ENCODE measurements at regions not wholly inside any gene's neighbourhood (a gene's known extent, or its start where the extent isn't known, plus 50 kb on each side); places are given as distances from the start of the nearest gene placed in this dataset.

GRCh38 chr6:81511423-81511822, 241.1 kb downstream of the TENT5A start:
- intact Hi-C loops (cut with micrococcal nuclease), result no loop called here
- RAD21 ChIA-PET (ENCODE audit: low non-redundant PET in 1 of 2, low total read pairs in 2 of 2, uncharacterized antibody in 2 of 2, unreplicated experiment in 2 of 2), result no interaction called here

More at GRCh38 chr6:81511423-81511822, 241.1 kb downstream of the TENT5A start:
- Histone ChIP-seq H2AFZ (ENCODE audit: low read depth, low read length, poor library complexity, severe bottlenecking) (no peak overlapping the region), H3K4me2 (ENCODE audit: low read length) (no peak overlapping the region), H3K4me1 (ENCODE audit: control insufficient read depth in 1 of 2, insufficient read depth in 2 of 2, low read length in 2 of 2) (no peaks in the 10 kb centered on the region), H3K9ac (ENCODE audit: low read length) (no peak overlapping the region), H4K20me1 (ENCODE audit: insufficient read depth) (no peaks in the 10 kb centered on the region), H3K9me2 (ENCODE audit: insufficient read depth) (no peaks in the 10 kb centered on the region), H3K4me3 (replicated peaks in 1 of 2; ENCODE audit: low read depth in 1 of 2, low read length in 2 of 2) (no peak overlapping the region), H3K79me2 (ENCODE audit: insufficient read depth, low read length) (no peaks in the 10 kb centered on the region), H3K9me3 (ENCODE audit: control insufficient read depth in 1 of 2, insufficient read depth in 1 of 2, low read depth in 1 of 2, low read length in 2 of 2) (no peaks in the 10 kb centered on the region), H3K36me3 (ENCODE audit: control insufficient read depth in 1 of 2, insufficient read depth in 2 of 2, low read length in 2 of 2) (no peaks in the 10 kb centered on the region), H3K27ac (ENCODE audit: low read depth, low read length) (no peak overlapping the region), H3K27me3 (ENCODE audit: insufficient read depth, low read length) (no peaks in the 10 kb centered on the region)
- ChIA-PET POLR2A (no interaction called here), CTCF (no interaction called here)
- DNase-seq (ENCODE audit: low read depth, low spot score) (no peak), ATAC-seq (no peak)
- TF ChIP-seq SRF (IDR thresholded peaks at IDR 0.05; ENCODE audit: low read depth) (no peak), CTCF (IDR thresholded peaks at IDR 0.05 in 2 of 3, conservative IDR thresholded peaks at IDR 0.05 in 1 of 3; ENCODE audit: borderline replicate concordance in 1 of 3, insufficient read depth in 1 of 3, low read depth in 2 of 3, low read length in 2 of 3) (no peak), EGR1 (IDR thresholded peaks at IDR 0.05; ENCODE audit: low read depth) (no peak), RAD21 (IDR thresholded peaks at IDR 0.05; ENCODE audit: low read depth) (no peak), JUND (IDR thresholded peaks at IDR 0.05) (no peak), ZBTB33 (IDR thresholded peaks at IDR 0.05; ENCODE audit: extremely low read depth, insufficient replicate concordance, low read length) (no peak), SIN3A (IDR thresholded peaks at IDR 0.05; ENCODE audit: low read depth) (no peak), ZFX (IDR thresholded peaks at IDR 0.05) (no peak), EZH2 (IDR thresholded peaks at IDR 0.05) (no peak), CBX3 (IDR thresholded peaks at IDR 0.05; ENCODE audit: low read depth) (no peak), POLR2AphosphoS5 (IDR thresholded peaks at IDR 0.05; ENCODE audit: low read depth, low read length) (no peak), REST (IDR thresholded peaks at IDR 0.05; ENCODE audit: low read depth) (no peak), FOSL1 (IDR thresholded peaks at IDR 0.05; ENCODE audit: low read depth) (no peak)
- BruUV-seq (replicated peaks), result no TSS peak
